Kidney (tissue), 13 donors: ENCODE measurements at regions not wholly inside any gene's neighbourhood (a gene's known extent, or its start where the extent isn't known, plus 50 kb on each side); places are given as distances from the start of the nearest gene placed in this dataset.

Source experiments
- DNase-seq, 5 donors: peaks; one replicate each; pipeline ENCODE4 v3.0.0-alpha.2; 2013 to 2020
- FAIRE-seq: peaks from 2 replicates; lab custom pipeline; 2012; peaks lifted over from hg19 to GRCh38; lab: Jason Lieb, UNC
- H3K27ac ChIP-seq, 2 donors: one replicate each; pipeline ENCODE4 v1.7.0; 2013; ENCODE audit warnings: low read depth in 2 of 2, low read length in 2 of 2, inconsistent platforms in 1 of 2
- H3K27me3 ChIP-seq: one replicate; pipeline ENCODE4 v1.7.1; 2013; ENCODE audit warnings: low read length, inconsistent platforms; ENCODE audit not compliant: control insufficient read depth, insufficient read depth
- H3K36me3 ChIP-seq, 3 donors: one replicate each; pipeline versions ENCODE4 v1.7.0 to v1.7.1; 2013; ENCODE audit warnings: low read length in 3 of 3, control low read depth in 1 of 3, inconsistent platforms in 1 of 3; ENCODE audit not compliant: insufficient read depth in 3 of 3, control insufficient read depth in 2 of 3
- H3K4me1 ChIP-seq, 3 donors: one replicate each; pipeline versions ENCODE4 v1.7.0 to v1.7.1; 2013; ENCODE audit warnings: low read length in 3 of 3, inconsistent platforms in 1 of 3, low read depth in 1 of 3; ENCODE audit not compliant: control insufficient read depth in 2 of 3, insufficient read depth in 2 of 3
- H3K4me3 ChIP-seq, 3 donors: one replicate each; pipeline versions ENCODE4 v1.7.0 to v1.8.1; 2013; ENCODE audit warnings: low read length in 3 of 3, control low read depth in 1 of 3, inconsistent platforms in 1 of 3
- H3K9ac ChIP-seq, 3 donors: one replicate each; pipeline versions ENCODE4 v1.7.0 to v1.7.1; 2013; ENCODE audit warnings: low read length in 3 of 3, control low read depth in 1 of 3, inconsistent platforms in 1 of 3
- H3K9me3 ChIP-seq, 3 donors: one replicate each; pipeline versions ENCODE4 v1.7.0 to v1.7.1; 2013; ENCODE audit warnings: low read length in 3 of 3, control low read depth in 1 of 3, inconsistent platforms in 1 of 3; ENCODE audit not compliant: control insufficient read depth in 2 of 3, insufficient read depth in 1 of 3
- CTCF ChIP-seq: IDR thresholded peaks from 3 replicates; pipeline ENCODE4 v1.5.1; 2012; ENCODE audit warnings: mild to moderate bottlenecking, moderate library complexity, borderline replicate concordance; ENCODE audit not compliant: insufficient read depth; ENCODE audit errors: extremely low read depth
- intact Hi-C: fragments of 100-400 bp; cut with DNase I; formaldehyde crosslinking; loops from one replicate; pipeline ENCODE4 v1.11.1; 2022
- donor health status: control.
- donor health status: control.
- donor health status: control.
- donor health status: control.
- donor health status: control.
- donor health status: DM: yes; HTN: yes; CAD: no.
- donor health status: Normal renal cell carcinoma (clear cell type).

GRCh38 chr6:139544701-139545057 lies 170.2 kb upstream of the CITED2 start:
- Histone ChIP-seq H3K27me3 (no peaks in the 10 kb centered on the region), H3K9ac (no peak overlapping the region), H3K36me3 (no peaks in the 10 kb centered on the region), H3K4me1 (peaks cover 2 to 10% (median 6%) of the 10 kb centered on the region in 3 donors), H3K4me3 (no peak overlapping the region), H3K27ac (no peak overlapping the region), H3K9me3 (no peaks in the 10 kb centered on the region)
- FAIRE-seq (no peak), DNase-seq (no peak)
- TF ChIP-seq CTCF = no peak
- intact Hi-C loops = no loop called here

- no peak for FAIRE-seq
- no peak for TF ChIP-seq CTCF
- no peak overlapping the region for H3K27ac ChIP-seq
- intact Hi-C loops = no loop called here
- no peaks in the 10 kb centered on the region for H3K27me3 ChIP-seq
- H3K4me1 ChIP-seq = peaks cover 2 to 12% (median 6%) of the 10 kb centered on the region in 3 donors
- H3K36me3 ChIP-seq = no peaks in the 10 kb centered on the region
- H3K9me3 ChIP-seq = no peaks in the 10 kb centered on the region
- H3K9ac ChIP-seq = no peak overlapping the region
- DNase-seq = no peak
- H3K4me3 ChIP-seq = no peak overlapping the region
Observed at GRCh38 chr6:139542351-139542750, 167.9 kb upstream of the CITED2 start.

GRCh38 chr6:139540894-139541293 lies 166.4 kb upstream of the CITED2 start:
- H3K4me1 ChIP-seq = peaks cover 8 to 24% (median 8%) of the 10 kb centered on the region in 3 donors
- no peaks in the 10 kb centered on the region for H3K9me3 ChIP-seq
- DNase-seq (no peak), FAIRE-seq (no peak)
- intact Hi-C loops = no loop called here
- H3K4me3 ChIP-seq = no peak overlapping the region
- H3K9ac ChIP-seq = no peak overlapping the region
- H3K27ac ChIP-seq = no peak overlapping the region
- H3K36me3 ChIP-seq = no peaks in the 10 kb centered on the region
- H3K27me3 ChIP-seq = no peaks in the 10 kb centered on the region
- TF ChIP-seq CTCF = no peak

GRCh38 chr6:139540276-139540675 lies 165.8 kb upstream of the CITED2 start:
- FAIRE-seq = no peak
- intact Hi-C loops = no loop called here
- no peak for DNase-seq
- Histone ChIP-seq H3K36me3 (no peaks in the 10 kb centered on the region), H3K9ac (no peak overlapping the region), H3K27me3 (no peaks in the 10 kb centered on the region), H3K9me3 (no peaks in the 10 kb centered on the region), H3K27ac (no peak overlapping the region), H3K4me3 (peak overlapping the region in 1 of 3 donors; percentile 13), H3K4me1 (peaks cover 8 to 19% (median 8%) of the 10 kb centered on the region in 3 donors)
- no peak for TF ChIP-seq CTCF
